OCI-LY3 (cell line): ENCODE measurements at regions not wholly inside any gene's neighbourhood (a gene's known extent, or its start where the extent isn't known, plus 50 kb on each side); places are given as distances from the start of the nearest gene placed in this dataset.

Experiments
- EZH2phosphoT487 ChIP-seq: fragments of 200-600 bp; shearing (Covaris generic); IDR thresholded peaks from 2 replicates; pipeline ENCODE4 v1.6.1; 2018; ENCODE audit warnings: antibody characterized with exemption, mixed run types, low read depth
- TF ChIP-seq, protein P1 (sequence below): fragments of 200-600, 300-600 bp; sonication (generic); IDR thresholded peaks from 2 replicates; pipeline ENCODE4 v1.5.1; 2014; ENCODE audit warnings: antibody characterized with exemption, low read length, low read depth

DNA sequence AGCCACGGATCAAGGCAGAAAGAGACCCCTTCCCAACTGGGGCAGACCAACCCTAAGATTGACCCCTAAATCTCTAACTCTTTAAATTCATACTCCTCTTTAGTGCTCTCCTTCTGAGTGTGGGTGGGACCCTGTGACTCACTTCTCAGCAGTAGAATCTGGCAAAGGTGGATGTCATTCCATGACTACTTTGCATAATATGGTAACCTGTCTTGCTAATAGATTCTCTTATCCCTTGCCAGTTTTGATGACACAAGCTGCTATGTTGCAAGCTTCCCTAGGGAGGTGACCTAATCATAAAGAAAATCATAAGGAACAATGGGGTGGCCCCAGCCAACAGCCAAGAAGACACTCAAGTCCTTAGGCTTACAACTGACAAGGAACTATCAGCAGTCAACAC, 155.4 kb upstream of the VWC2 start:
- TF ChIP-seq, protein P1, sequence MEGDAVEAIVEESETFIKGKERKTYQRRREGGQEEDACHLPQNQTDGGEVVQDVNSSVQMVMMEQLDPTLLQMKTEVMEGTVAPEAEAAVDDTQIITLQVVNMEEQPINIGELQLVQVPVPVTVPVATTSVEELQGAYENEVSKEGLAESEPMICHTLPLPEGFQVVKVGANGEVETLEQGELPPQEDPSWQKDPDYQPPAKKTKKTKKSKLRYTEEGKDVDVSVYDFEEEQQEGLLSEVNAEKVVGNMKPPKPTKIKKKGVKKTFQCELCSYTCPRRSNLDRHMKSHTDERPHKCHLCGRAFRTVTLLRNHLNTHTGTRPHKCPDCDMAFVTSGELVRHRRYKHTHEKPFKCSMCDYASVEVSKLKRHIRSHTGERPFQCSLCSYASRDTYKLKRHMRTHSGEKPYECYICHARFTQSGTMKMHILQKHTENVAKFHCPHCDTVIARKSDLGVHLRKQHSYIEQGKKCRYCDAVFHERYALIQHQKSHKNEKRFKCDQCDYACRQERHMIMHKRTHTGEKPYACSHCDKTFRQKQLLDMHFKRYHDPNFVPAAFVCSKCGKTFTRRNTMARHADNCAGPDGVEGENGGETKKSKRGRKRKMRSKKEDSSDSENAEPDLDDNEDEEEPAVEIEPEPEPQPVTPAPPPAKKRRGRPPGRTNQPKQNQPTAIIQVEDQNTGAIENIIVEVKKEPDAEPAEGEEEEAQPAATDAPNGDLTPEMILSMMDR, result no peak
- no peak for TF ChIP-seq EZH2phosphoT487
